RWPE2 (cell line): ENCODE measurements at regions not wholly inside any gene's neighbourhood (a gene's known extent, or its start where the extent isn't known, plus 50 kb on each side); places are given as distances from the start of the nearest gene placed in this dataset.

Experiments
- ATAC-seq: fragments of 200-7000 bp; cut with Tn5 transposase; 3 replicates; pipeline ENCODE4 v1.9.1; 2021; ENCODE audit warnings: low read depth
- DNase-seq: peaks from one replicate; pipeline ENCODE4 v3.0.0-alpha.2; 2020; ENCODE audit warnings: low spot score
- H3K27ac ChIP-seq: fragments of 450-650 bp; 2 replicates; pipeline ENCODE4 v1.5.1; 2017; ENCODE audit warnings: mild to moderate bottlenecking; ENCODE audit not compliant: poor library complexity, severe bottlenecking
- H3K27me3 ChIP-seq: fragments of 250-450 bp; sonication (Bioruptor Pico); 2 replicates; pipeline ENCODE4 v1.5.1; 2021; ENCODE audit warnings: mild to moderate bottlenecking, moderate library complexity; ENCODE audit not compliant: insufficient read depth, poor library complexity, severe bottlenecking
- H3K36me3 ChIP-seq: fragments of 250-450 bp; sonication (Bioruptor Pico); 2 replicates; pipeline ENCODE4 v1.5.1; 2020; ENCODE audit warnings: low read depth, mild to moderate bottlenecking, moderate library complexity
- H3K4me1 ChIP-seq: fragments of 250-450 bp; sonication (Bioruptor Pico); 2 replicates; pipeline ENCODE4 v1.5.1; 2021; ENCODE audit warnings: mild to moderate bottlenecking, moderate library complexity; ENCODE audit not compliant: insufficient read depth, poor library complexity, severe bottlenecking
- H3K4me3 ChIP-seq: fragments of 250-450 bp; sonication (Bioruptor Pico); 2 replicates; pipeline ENCODE4 v1.5.1; 2021; ENCODE audit warnings: mild to moderate bottlenecking, moderate library complexity; ENCODE audit not compliant: severe bottlenecking
- H3K9me3 ChIP-seq: fragments of 250-450 bp; sonication (Bioruptor Pico); 2 replicates; pipeline ENCODE4 v1.5.1; 2021; ENCODE audit warnings: mild to moderate bottlenecking, moderate library complexity; ENCODE audit not compliant: severe bottlenecking
- CTCF ChIP-seq: fragments of 450-650 bp; IDR thresholded peaks from one replicate; pipeline ENCODE4 v1.5.1; 2017; ENCODE audit warnings: mild to moderate bottlenecking, moderate library complexity; ENCODE audit not compliant: poor library complexity, severe bottlenecking

GRCh38 chr5:129821477-129822131, 73.7 kb downstream of the MINAR2 start:
- H3K4me3 ChIP-seq, result no peak overlapping the region
- H3K27me3 ChIP-seq, result no peaks in the 10 kb centered on the region
- TF ChIP-seq CTCF, result no peak
- H3K36me3 ChIP-seq, result no peaks in the 10 kb centered on the region
- no peak overlapping the region for H3K27ac ChIP-seq
- H3K9me3 ChIP-seq, result no peaks in the 10 kb centered on the region
- DNase-seq (no peak), ATAC-seq (no peak)
- no peaks in the 10 kb centered on the region for H3K4me1 ChIP-seq

- H3K9me3 ChIP-seq, result no peaks in the 10 kb centered on the region
- TF ChIP-seq CTCF, result no peak
- no peaks in the 10 kb centered on the region for H3K4me1 ChIP-seq
- H3K27me3 ChIP-seq, result no peaks in the 10 kb centered on the region
- no peak overlapping the region for H3K27ac ChIP-seq
- ATAC-seq (peak; percentile 27; the same call in 1 of the 3 replicates), DNase-seq (no peak)
- no peak overlapping the region for H3K4me3 ChIP-seq
- no peaks in the 10 kb centered on the region for H3K36me3 ChIP-seq
Observed at GRCh38 chr5:129830288-129830687, 74.0 kb upstream of the CHSY3 start.

GRCh38 chr5:129836321-129836720, 67.9 kb upstream of the CHSY3 start:
- no peak for TF ChIP-seq CTCF
- no peak for DNase-seq

GRCh38 chr5:129844764-129845163, 59.5 kb upstream of the CHSY3 start:
- H3K4me3 ChIP-seq, result no peak overlapping the region
- no peaks in the 10 kb centered on the region for H3K4me1 ChIP-seq
- H3K27ac ChIP-seq, result no peak overlapping the region
- no peaks in the 10 kb centered on the region for H3K9me3 ChIP-seq
- no peak for TF ChIP-seq CTCF
- DNase-seq, result no peak
- peaks cover 7% of the 10 kb centered on the region for H3K27me3 ChIP-seq
- no peaks in the 10 kb centered on the region for H3K36me3 ChIP-seq
- ATAC-seq, result no peak

More at GRCh38 chr5:129836321-129836720, 67.9 kb upstream of the CHSY3 start:
- no peak overlapping the region for H3K4me3 ChIP-seq
- H3K36me3 ChIP-seq, result no peaks in the 10 kb centered on the region
- H3K9me3 ChIP-seq, result no peaks in the 10 kb centered on the region
- H3K27ac ChIP-seq, result no peak overlapping the region
- ATAC-seq, result no peak
- peaks cover 4% of the 10 kb centered on the region for H3K27me3 ChIP-seq
- H3K4me1 ChIP-seq, result no peaks in the 10 kb centered on the region

- Histone ChIP-seq H3K27ac (no peak overlapping the region), H3K27me3 (no peaks in the 10 kb centered on the region), H3K36me3 (no peaks in the 10 kb centered on the region), H3K4me1 (peaks cover 11% of the 10 kb centered on the region), H3K9me3 (no peaks in the 10 kb centered on the region), H3K4me3 (no peak overlapping the region)
- DNase-seq (peak; percentile 78), ATAC-seq (peak; percentile 91)
- TF ChIP-seq CTCF, result peak; percentile 99
Observed at GRCh38 chr5:129852747-129853352, 51.4 kb upstream of the CHSY3 start.
